Thyroid gland (tissue), 4 donors: ENCODE measurements at regions not wholly inside any gene's neighbourhood (a gene's known extent, or its start where the extent isn't known, plus 50 kb on each side); places are given as distances from the start of the nearest gene placed in this dataset.

Experiments
- POLR2A ChIP-seq, 2 donors: fragments of 450-650 bp; IDR thresholded peaks; one replicate each; pipeline ENCODE4 v1.6.1; 2017; ENCODE audit warnings: antibody characterized with exemption in 2 of 2, mild to moderate bottlenecking in 2 of 2, moderate library complexity in 1 of 2
- TF ChIP-seq, protein P1 (sequence below), 6 experiments: fragments of 200-600 bp in 3 of 6; fragments of 450-650 bp in 3 of 6; sonication (generic) in 3 of 6; IDR thresholded peaks; one replicate each; pipeline ENCODE4 v1.5.1; 2016 to 2019; ENCODE audit warnings: antibody characterized with exemption in 6 of 6, mild to moderate bottlenecking in 2 of 6, inconsistent platforms in 1 of 6, moderate library complexity in 1 of 6

DNA sequence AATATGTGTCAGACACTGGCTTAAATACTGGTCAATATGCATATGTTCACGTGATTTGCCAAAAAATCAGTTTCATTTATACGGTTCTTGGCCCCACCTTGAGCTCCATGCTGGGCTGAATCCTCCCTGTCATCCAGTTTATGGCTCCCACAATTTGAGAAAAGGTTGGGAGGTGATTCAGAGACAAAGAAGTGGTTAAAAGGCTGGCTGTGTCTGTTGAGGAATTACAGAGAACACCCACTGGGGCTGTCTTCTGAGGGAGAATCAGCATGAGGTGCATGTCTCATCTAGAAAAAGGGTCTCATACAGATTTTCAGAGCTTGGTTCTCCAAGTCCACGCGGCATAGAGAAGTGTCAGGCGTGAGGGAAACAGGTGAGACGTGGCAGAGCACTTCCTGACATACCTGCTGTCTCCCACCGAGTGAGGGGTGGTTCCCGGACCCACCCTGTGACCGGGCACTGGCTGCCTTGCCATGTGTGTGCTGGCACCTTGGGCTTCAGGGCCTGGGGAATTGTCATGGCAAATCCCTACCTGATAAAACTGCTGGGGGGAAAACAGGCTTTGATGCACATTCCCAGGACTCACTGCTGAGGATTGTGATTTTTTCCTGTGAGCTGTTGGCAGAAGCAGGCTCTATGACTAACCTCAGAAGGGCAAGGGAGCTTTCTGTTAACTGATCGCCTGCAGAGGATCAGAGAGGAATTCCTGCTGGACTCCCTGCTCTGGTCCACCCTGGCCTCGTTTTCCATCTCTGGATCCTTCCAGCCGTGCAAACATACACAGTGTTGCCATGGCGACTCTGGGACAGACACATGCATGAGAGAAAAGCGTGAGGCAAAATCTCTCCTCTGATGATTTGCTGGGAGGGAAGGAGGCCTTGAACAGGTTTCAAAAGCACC is 223.6 kb downstream of the ADAMTS15 start:
- TF ChIP-seq, protein P1, sequence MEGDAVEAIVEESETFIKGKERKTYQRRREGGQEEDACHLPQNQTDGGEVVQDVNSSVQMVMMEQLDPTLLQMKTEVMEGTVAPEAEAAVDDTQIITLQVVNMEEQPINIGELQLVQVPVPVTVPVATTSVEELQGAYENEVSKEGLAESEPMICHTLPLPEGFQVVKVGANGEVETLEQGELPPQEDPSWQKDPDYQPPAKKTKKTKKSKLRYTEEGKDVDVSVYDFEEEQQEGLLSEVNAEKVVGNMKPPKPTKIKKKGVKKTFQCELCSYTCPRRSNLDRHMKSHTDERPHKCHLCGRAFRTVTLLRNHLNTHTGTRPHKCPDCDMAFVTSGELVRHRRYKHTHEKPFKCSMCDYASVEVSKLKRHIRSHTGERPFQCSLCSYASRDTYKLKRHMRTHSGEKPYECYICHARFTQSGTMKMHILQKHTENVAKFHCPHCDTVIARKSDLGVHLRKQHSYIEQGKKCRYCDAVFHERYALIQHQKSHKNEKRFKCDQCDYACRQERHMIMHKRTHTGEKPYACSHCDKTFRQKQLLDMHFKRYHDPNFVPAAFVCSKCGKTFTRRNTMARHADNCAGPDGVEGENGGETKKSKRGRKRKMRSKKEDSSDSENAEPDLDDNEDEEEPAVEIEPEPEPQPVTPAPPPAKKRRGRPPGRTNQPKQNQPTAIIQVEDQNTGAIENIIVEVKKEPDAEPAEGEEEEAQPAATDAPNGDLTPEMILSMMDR (IDR thresholded peaks at IDR 0.05) = no peak
- TF ChIP-seq POLR2A (IDR thresholded peaks at IDR 0.05) = no peak
